Central memory CD8-positive, alpha-beta T cell (primary cell): ENCODE measurements at regions not wholly inside any gene's neighbourhood (a gene's known extent, or its start where the extent isn't known, plus 50 kb on each side); places are given as distances from the start of the nearest gene placed in this dataset.
"Not testable (repeated sequence)": the region's sequence is repeated elsewhere in the genome, so short reads cannot be mapped to it uniquely, and the experiment has no call there.

ENCODE experiments used
- ATAC-seq: fragments of 150-1000 bp; cut with Tn5 transposase; replicated peaks from 2 replicates; pipeline ENCODE4 v1.10.0; 2022; ENCODE audit warnings: mild to moderate bottlenecking, moderate FRiP score, moderate number of reproducible peaks; ENCODE audit not compliant: poor library complexity, severe bottlenecking; ENCODE audit errors: extremely low read depth
- DNase-seq, 2 donors: peaks; one replicate each; pipeline ENCODE4 v3.0.0; 2021; ENCODE audit warnings: low spot score in 2 of 2
- H3K27ac Mint-ChIP-seq: one replicate; pipeline ENCODE4 v1.8.0; 2022; ENCODE audit warnings: low read depth, mild to moderate bottlenecking, moderate library complexity, mixed read lengths
- H3K27me3 Mint-ChIP-seq: one replicate; pipeline ENCODE4 v1.8.0; 2022; ENCODE audit warnings: mixed read lengths
- H3K36me3 Mint-ChIP-seq: one replicate; pipeline ENCODE4 v1.8.0; 2022; ENCODE audit warnings: mild to moderate bottlenecking, moderate library complexity, mixed read lengths; ENCODE audit not compliant: insufficient read depth
- H3K4me1 Mint-ChIP-seq: one replicate; pipeline ENCODE4 v1.8.0; 2022; ENCODE audit warnings: mixed read lengths
- H3K4me3 Mint-ChIP-seq: one replicate; pipeline ENCODE4 v1.8.0; 2022; ENCODE audit warnings: mild to moderate bottlenecking, moderate library complexity, mixed read lengths
- H3K9me3 Mint-ChIP-seq: one replicate; pipeline ENCODE4 v1.8.0; 2022; ENCODE audit warnings: mixed read lengths

- no peak for ATAC-seq
- DNase-seq, result no peak
- Mint-ChIP-seq H3K4me3 (no peak overlapping the region), H3K4me1 (no peaks in the 10 kb centered on the region), H3K9me3 (peaks cover 25% of the 10 kb centered on the region), H3K27ac (no peak overlapping the region), H3K27me3 (no peaks in the 10 kb centered on the region), H3K36me3 (no peaks in the 10 kb centered on the region)
Measured at GRCh38 chr11:80727315-80727714, 1286.5 kb upstream of the TENM4 start.

- H3K4me1 Mint-ChIP-seq, result no peaks in the 10 kb centered on the region
- no peaks in the 10 kb centered on the region for H3K27me3 Mint-ChIP-seq
- peaks cover 25% of the 10 kb centered on the region for H3K9me3 Mint-ChIP-seq
- no peak for DNase-seq
- no peaks in the 10 kb centered on the region for H3K36me3 Mint-ChIP-seq
- H3K4me3 Mint-ChIP-seq, result no peak overlapping the region
- ATAC-seq, result no peak
- no peak overlapping the region for H3K27ac Mint-ChIP-seq
Measured at GRCh38 chr11:80726236-80726635, 1285.4 kb upstream of the TENM4 start.

GRCh38 chr11:80724366-80724765, 1283.5 kb upstream of the TENM4 start:
- Mint-ChIP-seq H3K4me3 (no peak overlapping the region), H3K4me1 (no peaks in the 10 kb centered on the region), H3K36me3 (no peaks in the 10 kb centered on the region), H3K27me3 (no peaks in the 10 kb centered on the region), H3K9me3 (peaks cover 28% of the 10 kb centered on the region), H3K27ac (no peak overlapping the region)
- ATAC-seq (no peak), DNase-seq (no peak)

GRCh38 chr11:80722629-80723028, 1281.8 kb upstream of the TENM4 start:
- Mint-ChIP-seq H3K27me3 (no peaks in the 10 kb centered on the region), H3K4me3 (no peak overlapping the region), H3K27ac (no peak overlapping the region), H3K36me3 (no peaks in the 10 kb centered on the region), H3K9me3 (peaks cover 25% of the 10 kb centered on the region), H3K4me1 (no peaks in the 10 kb centered on the region)
- DNase-seq (no peak), ATAC-seq (no peak)

- Mint-ChIP-seq H3K27ac (no peak overlapping the region), H3K4me3 (no peak overlapping the region), H3K27me3 (no peaks in the 10 kb centered on the region), H3K36me3 (no peaks in the 10 kb centered on the region), H3K9me3 (peaks cover 25% of the 10 kb centered on the region), H3K4me1 (no peaks in the 10 kb centered on the region)
- ATAC-seq (no peak), DNase-seq (no peak)
Measured at GRCh38 chr11:80720295-80720694, 1279.5 kb upstream of the TENM4 start.

- H3K4me1 Mint-ChIP-seq, result no peaks in the 10 kb centered on the region
- peaks cover 30% of the 10 kb centered on the region for H3K9me3 Mint-ChIP-seq
- H3K36me3 Mint-ChIP-seq, result no peaks in the 10 kb centered on the region
- H3K4me3 Mint-ChIP-seq, result no peak overlapping the region
- DNase-seq (no peak), ATAC-seq (no peak)
- no peaks in the 10 kb centered on the region for H3K27me3 Mint-ChIP-seq
- no peak overlapping the region for H3K27ac Mint-ChIP-seq
Measured at GRCh38 chr11:80719292-80719646, 1278.4 kb upstream of the TENM4 start.

GRCh38 chr11:80718611-80719291, 1277.9 kb upstream of the TENM4 start:
- Mint-ChIP-seq H3K27ac (no peak overlapping the region), H3K4me3 (no peak overlapping the region), H3K9me3 (peaks cover 27% of the 10 kb centered on the region), H3K36me3 (no peaks in the 10 kb centered on the region), H3K4me1 (no peaks in the 10 kb centered on the region), H3K27me3 (no peaks in the 10 kb centered on the region)
- ATAC-seq (no peak), DNase-seq (no peak)

GRCh38 chr11:80702264-80702663, 1261.4 kb upstream of the TENM4 start:
- Mint-ChIP-seq H3K9me3 (peaks cover 30% of the 10 kb centered on the region), H3K4me1 (no peaks in the 10 kb centered on the region), H3K27me3 (no peaks in the 10 kb centered on the region), H3K4me3 (no peak overlapping the region), H3K36me3 (no peaks in the 10 kb centered on the region), H3K27ac (no peak overlapping the region)
- DNase-seq, result no peak
- ATAC-seq, result no peak

GRCh38 chr11:80700386-80700785, 1259.6 kb upstream of the TENM4 start:
- Mint-ChIP-seq H3K36me3 (no peaks in the 10 kb centered on the region), H3K4me1 (no peaks in the 10 kb centered on the region), H3K9me3 (peaks cover 26% of the 10 kb centered on the region), H3K27me3 (no peaks in the 10 kb centered on the region), H3K27ac (no peak overlapping the region), H3K4me3 (no peak overlapping the region)
- DNase-seq, result no peak
- no peak for ATAC-seq

- peaks cover 20% of the 10 kb centered on the region for H3K9me3 Mint-ChIP-seq
- not testable (repeated sequence) for H3K4me3 Mint-ChIP-seq, H3K27me3 Mint-ChIP-seq, H3K27ac Mint-ChIP-seq, H3K4me1 Mint-ChIP-seq, H3K36me3 Mint-ChIP-seq, ATAC-seq, DNase-seq
Measured at GRCh38 chr11:80699406-80700177, 1258.8 kb upstream of the TENM4 start.

- H3K36me3 Mint-ChIP-seq, result no peaks in the 10 kb centered on the region
- peaks cover 16% of the 10 kb centered on the region for H3K9me3 Mint-ChIP-seq
- H3K4me3 Mint-ChIP-seq, result no peak overlapping the region
- H3K4me1 Mint-ChIP-seq, result no peaks in the 10 kb centered on the region
- no peaks in the 10 kb centered on the region for H3K27me3 Mint-ChIP-seq
- no peak overlapping the region for H3K27ac Mint-ChIP-seq
- no peak for ATAC-seq
- no peak for DNase-seq
Measured at GRCh38 chr11:80698637-80699036, 1257.8 kb upstream of the TENM4 start.

GRCh38 chr11:80694385-80694784, 1253.6 kb upstream of the TENM4 start:
- H3K4me3 Mint-ChIP-seq, result no peak overlapping the region
- H3K36me3 Mint-ChIP-seq, result no peaks in the 10 kb centered on the region
- peaks cover 12% of the 10 kb centered on the region for H3K9me3 Mint-ChIP-seq
- H3K27me3 Mint-ChIP-seq, result no peaks in the 10 kb centered on the region
- no peak for ATAC-seq
- DNase-seq, result no peak
- H3K4me1 Mint-ChIP-seq, result no peaks in the 10 kb centered on the region
- no peak overlapping the region for H3K27ac Mint-ChIP-seq

GRCh38 chr11:80687941-80688340, 1247.1 kb upstream of the TENM4 start:
- Mint-ChIP-seq H3K27ac (no peak overlapping the region), H3K4me1 (no peaks in the 10 kb centered on the region)
- no peak for ATAC-seq

More at GRCh38 chr11:80687941-80688340, 1247.1 kb upstream of the TENM4 start:
- no peaks in the 10 kb centered on the region for H3K27me3 Mint-ChIP-seq
- H3K36me3 Mint-ChIP-seq, result no peaks in the 10 kb centered on the region
- H3K9me3 Mint-ChIP-seq, result peaks cover 14% of the 10 kb centered on the region
- DNase-seq, result no peak
- no peak overlapping the region for H3K4me3 Mint-ChIP-seq
